ENCODE measurements at regions not wholly inside any gene's neighbourhood (a gene's known extent, or its start where the extent isn't known, plus 50 kb on each side); places are given as distances from the start of the nearest gene placed in this dataset.

DNA sequence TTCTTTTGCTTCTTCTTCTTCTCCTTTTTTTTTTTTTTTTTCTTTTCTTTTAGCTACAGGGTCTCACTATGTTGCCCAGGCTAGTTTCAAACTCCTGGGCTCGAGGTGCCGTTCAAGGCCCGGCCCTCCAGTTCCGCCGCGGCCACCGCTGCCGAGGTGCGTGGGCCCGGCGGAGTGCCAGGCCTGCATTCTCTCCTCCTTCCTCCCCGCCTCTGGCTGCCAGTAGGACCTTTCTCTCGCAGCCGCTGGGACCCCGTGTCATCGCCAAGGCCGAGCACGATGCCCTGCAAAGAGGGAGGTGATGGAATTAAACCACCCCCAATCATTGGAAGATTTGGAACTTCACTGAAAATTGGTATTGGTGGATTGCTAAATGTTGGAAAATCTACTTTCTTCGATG lies 195.8 kb downstream of the CDRT15L2 start:
- H3K4me1 ChIP-seq (ENCODE audit: control insufficient read depth in 1 of 2, insufficient read depth in 2 of 2, low read length in 2 of 2) = no peaks in the 10 kb centered on the region
- no peaks in the 10 kb centered on the region for H3K9me2 ChIP-seq (ENCODE audit: insufficient read depth)
- H4K20me1 ChIP-seq (ENCODE audit: insufficient read depth) = no peaks in the 10 kb centered on the region
- no peaks in the 10 kb centered on the region for H3K79me2 ChIP-seq (ENCODE audit: insufficient read depth, low read length)
- no peaks in the 10 kb centered on the region for H3K27me3 ChIP-seq (ENCODE audit: insufficient read depth, low read length)
- H3K9me3 ChIP-seq (ENCODE audit: control insufficient read depth in 1 of 2, insufficient read depth in 1 of 2, low read depth in 1 of 2, low read length in 2 of 2) = no peaks in the 10 kb centered on the region
- RAD21 ChIA-PET (ENCODE audit: low non-redundant PET in 1 of 2, low total read pairs in 2 of 2, uncharacterized antibody in 2 of 2, unreplicated experiment in 2 of 2) = no interaction called here
- no peak for ATAC-seq
- no peak overlapping the region for H3K4me2 ChIP-seq (ENCODE audit: low read length)
- no TSS peak for BruUV-seq (replicated peaks)
- CTCF ChIA-PET = no interaction called here
- POLR2A ChIA-PET = no interaction called here
- H3K36me3 ChIP-seq (ENCODE audit: control insufficient read depth in 1 of 2, insufficient read depth in 2 of 2, low read length in 2 of 2) = no peaks in the 10 kb centered on the region
- no peak for TF ChIP-seq EGR1 (IDR thresholded peaks at IDR 0.05; ENCODE audit: low read depth)
- no peak for TF ChIP-seq YY1 (IDR thresholded peaks at IDR 0.05; ENCODE audit: extremely low read depth, insufficient replicate concordance, low read depth, low read length)
- TF ChIP-seq SP1 (IDR thresholded peaks at IDR 0.05; ENCODE audit: low read depth) = no peak
- TF ChIP-seq, protein P1, sequence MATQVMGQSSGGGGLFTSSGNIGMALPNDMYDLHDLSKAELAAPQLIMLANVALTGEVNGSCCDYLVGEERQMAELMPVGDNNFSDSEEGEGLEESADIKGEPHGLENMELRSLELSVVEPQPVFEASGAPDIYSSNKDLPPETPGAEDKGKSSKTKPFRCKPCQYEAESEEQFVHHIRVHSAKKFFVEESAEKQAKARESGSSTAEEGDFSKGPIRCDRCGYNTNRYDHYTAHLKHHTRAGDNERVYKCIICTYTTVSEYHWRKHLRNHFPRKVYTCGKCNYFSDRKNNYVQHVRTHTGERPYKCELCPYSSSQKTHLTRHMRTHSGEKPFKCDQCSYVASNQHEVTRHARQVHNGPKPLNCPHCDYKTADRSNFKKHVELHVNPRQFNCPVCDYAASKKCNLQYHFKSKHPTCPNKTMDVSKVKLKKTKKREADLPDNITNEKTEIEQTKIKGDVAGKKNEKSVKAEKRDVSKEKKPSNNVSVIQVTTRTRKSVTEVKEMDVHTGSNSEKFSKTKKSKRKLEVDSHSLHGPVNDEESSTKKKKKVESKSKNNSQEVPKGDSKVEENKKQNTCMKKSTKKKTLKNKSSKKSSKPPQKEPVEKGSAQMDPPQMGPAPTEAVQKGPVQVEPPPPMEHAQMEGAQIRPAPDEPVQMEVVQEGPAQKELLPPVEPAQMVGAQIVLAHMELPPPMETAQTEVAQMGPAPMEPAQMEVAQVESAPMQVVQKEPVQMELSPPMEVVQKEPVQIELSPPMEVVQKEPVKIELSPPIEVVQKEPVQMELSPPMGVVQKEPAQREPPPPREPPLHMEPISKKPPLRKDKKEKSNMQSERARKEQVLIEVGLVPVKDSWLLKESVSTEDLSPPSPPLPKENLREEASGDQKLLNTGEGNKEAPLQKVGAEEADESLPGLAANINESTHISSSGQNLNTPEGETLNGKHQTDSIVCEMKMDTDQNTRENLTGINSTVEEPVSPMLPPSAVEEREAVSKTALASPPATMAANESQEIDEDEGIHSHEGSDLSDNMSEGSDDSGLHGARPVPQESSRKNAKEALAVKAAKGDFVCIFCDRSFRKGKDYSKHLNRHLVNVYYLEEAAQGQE (IDR thresholded peaks at IDR 0.05; ENCODE audit: low read depth) = no peak
- TF ChIP-seq, protein P2, sequence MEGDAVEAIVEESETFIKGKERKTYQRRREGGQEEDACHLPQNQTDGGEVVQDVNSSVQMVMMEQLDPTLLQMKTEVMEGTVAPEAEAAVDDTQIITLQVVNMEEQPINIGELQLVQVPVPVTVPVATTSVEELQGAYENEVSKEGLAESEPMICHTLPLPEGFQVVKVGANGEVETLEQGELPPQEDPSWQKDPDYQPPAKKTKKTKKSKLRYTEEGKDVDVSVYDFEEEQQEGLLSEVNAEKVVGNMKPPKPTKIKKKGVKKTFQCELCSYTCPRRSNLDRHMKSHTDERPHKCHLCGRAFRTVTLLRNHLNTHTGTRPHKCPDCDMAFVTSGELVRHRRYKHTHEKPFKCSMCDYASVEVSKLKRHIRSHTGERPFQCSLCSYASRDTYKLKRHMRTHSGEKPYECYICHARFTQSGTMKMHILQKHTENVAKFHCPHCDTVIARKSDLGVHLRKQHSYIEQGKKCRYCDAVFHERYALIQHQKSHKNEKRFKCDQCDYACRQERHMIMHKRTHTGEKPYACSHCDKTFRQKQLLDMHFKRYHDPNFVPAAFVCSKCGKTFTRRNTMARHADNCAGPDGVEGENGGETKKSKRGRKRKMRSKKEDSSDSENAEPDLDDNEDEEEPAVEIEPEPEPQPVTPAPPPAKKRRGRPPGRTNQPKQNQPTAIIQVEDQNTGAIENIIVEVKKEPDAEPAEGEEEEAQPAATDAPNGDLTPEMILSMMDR (IDR thresholded peaks at IDR 0.05 in 2 of 3, conservative IDR thresholded peaks at IDR 0.05 in 1 of 3; ENCODE audit: borderline replicate concordance in 1 of 3, insufficient read depth in 1 of 3, low read depth in 2 of 3, low read length in 2 of 3) = no peak
- no peak for TF ChIP-seq SIN3A (IDR thresholded peaks at IDR 0.05; ENCODE audit: low read depth)
- TF ChIP-seq ZNF274 (IDR thresholded peaks at IDR 0.05; ENCODE audit: low read depth, low read length) = no peak
- TF ChIP-seq CBX3 (IDR thresholded peaks at IDR 0.05; ENCODE audit: low read depth) = no peak
- no peak for TF ChIP-seq POLR2A (IDR thresholded peaks at IDR 0.05; ENCODE audit: borderline replicate concordance, extremely low read depth, insufficient read depth, insufficient read length)
- no peak for TF ChIP-seq CEBPB (IDR thresholded peaks at IDR 0.05; ENCODE audit: low read depth)
- no peak for TF ChIP-seq EZH2 (IDR thresholded peaks at IDR 0.05)
- TF ChIP-seq, protein P3, sequence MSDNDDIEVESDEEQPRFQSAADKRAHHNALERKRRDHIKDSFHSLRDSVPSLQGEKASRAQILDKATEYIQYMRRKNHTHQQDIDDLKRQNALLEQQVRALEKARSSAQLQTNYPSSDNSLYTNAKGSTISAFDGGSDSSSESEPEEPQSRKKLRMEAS (IDR thresholded peaks at IDR 0.05) = no peak
- TF ChIP-seq, protein P4, sequence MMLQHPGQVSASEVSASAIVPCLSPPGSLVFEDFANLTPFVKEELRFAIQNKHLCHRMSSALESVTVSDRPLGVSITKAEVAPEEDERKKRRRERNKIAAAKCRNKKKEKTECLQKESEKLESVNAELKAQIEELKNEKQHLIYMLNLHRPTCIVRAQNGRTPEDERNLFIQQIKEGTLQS (IDR thresholded peaks at IDR 0.05) = no peak
- no peak for TF ChIP-seq POLR2AphosphoS5 (IDR thresholded peaks at IDR 0.05; ENCODE audit: low read depth, low read length)
- TF ChIP-seq, protein P5, sequence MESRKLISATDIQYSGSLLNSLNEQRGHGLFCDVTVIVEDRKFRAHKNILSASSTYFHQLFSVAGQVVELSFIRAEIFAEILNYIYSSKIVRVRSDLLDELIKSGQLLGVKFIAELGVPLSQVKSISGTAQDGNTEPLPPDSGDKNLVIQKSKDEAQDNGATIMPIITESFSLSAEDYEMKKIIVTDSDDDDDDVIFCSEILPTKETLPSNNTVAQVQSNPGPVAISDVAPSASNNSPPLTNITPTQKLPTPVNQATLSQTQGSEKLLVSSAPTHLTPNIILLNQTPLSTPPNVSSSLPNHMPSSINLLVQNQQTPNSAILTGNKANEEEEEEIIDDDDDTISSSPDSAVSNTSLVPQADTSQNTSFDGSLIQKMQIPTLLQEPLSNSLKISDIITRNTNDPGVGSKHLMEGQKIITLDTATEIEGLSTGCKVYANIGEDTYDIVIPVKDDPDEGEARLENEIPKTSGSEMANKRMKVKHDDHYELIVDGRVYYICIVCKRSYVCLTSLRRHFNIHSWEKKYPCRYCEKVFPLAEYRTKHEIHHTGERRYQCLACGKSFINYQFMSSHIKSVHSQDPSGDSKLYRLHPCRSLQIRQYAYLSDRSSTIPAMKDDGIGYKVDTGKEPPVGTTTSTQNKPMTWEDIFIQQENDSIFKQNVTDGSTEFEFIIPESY (IDR thresholded peaks at IDR 0.05; ENCODE audit: extremely low read depth, insufficient replicate concordance, low read length) = no peak
- TF ChIP-seq ZFX (IDR thresholded peaks at IDR 0.05) = no peak
- TF ChIP-seq ELF1 (IDR thresholded peaks at IDR 0.05; ENCODE audit: borderline replicate concordance, low read depth) = no peak
- no peak for TF ChIP-seq JUND (IDR thresholded peaks at IDR 0.05)
- DNase-seq (ENCODE audit: low read depth, low spot score) = no peak
- H3K4me3 ChIP-seq (replicated peaks in 1 of 2; ENCODE audit: low read depth in 1 of 2, low read length in 2 of 2) = no peak overlapping the region
- no peak overlapping the region for H3K9ac ChIP-seq (ENCODE audit: low read length)
- H2AFZ ChIP-seq (ENCODE audit: low read depth, low read length, poor library complexity, severe bottlenecking) = no peak overlapping the region
- intact Hi-C loops (cut with micrococcal nuclease) = no loop called here
- no peak overlapping the region for H3K27ac ChIP-seq (ENCODE audit: low read depth, low read length)

All from HCT116 (cell line).